PC-9 (cell line): ENCODE measurements at regions not wholly inside any gene's neighbourhood (a gene's known extent, or its start where the extent isn't known, plus 50 kb on each side); places are given as distances from the start of the nearest gene placed in this dataset.

ENCODE experiments used
- CTCF ChIP-seq: fragments of 200-600 bp; sonication (generic); conservative IDR thresholded peaks from 2 replicates; pipeline ENCODE4 v1.6.1; 2017; ENCODE audit warnings: mixed run types, antibody characterized with exemption, mild to moderate bottlenecking, moderate library complexity
- EZH2 ChIP-seq: fragments of 200-600 bp; sonication (generic); IDR thresholded peaks from 2 replicates; pipeline ENCODE4 v1.8.0; 2017; ENCODE audit warnings: antibody characterized with exemption, low read depth

DNA sequence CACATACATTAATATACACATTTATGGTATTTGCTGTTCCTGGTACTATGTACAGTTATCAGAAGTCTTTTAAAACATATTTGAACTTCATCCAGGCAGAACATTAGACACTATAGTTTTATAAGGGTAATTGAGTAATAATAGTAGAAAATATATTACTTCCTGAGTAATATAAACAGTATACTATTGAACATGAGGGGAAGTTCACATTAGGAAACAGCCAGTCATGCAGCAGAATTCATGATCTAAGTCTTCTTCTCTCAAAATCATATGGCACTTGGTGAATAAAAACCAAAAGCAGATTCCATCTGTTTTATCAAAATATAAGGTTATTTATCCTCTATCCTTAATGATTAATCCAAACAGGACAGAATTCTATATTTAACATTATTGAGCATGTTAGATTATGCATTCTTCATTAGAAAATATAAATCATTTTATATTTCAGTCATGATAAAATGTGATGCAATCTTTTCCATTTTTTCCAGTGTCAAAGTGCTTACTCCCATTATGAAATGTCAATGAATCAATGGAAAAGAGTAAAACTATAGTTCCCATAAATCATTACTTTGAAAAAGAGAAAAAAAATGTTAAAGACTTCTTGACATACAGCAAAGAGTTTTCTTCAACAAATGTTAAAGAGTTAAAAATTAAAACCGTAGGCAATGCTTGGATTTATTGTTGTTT lies 584.3 kb upstream of the TUSC1 start:
- TF ChIP-seq EZH2, result no peak
- no peak for TF ChIP-seq CTCF
